ENCODE measurements at regions not wholly inside any gene's neighbourhood (a gene's known extent, or its start where the extent isn't known, plus 50 kb on each side); places are given as distances from the start of the nearest gene placed in this dataset.

DNA sequence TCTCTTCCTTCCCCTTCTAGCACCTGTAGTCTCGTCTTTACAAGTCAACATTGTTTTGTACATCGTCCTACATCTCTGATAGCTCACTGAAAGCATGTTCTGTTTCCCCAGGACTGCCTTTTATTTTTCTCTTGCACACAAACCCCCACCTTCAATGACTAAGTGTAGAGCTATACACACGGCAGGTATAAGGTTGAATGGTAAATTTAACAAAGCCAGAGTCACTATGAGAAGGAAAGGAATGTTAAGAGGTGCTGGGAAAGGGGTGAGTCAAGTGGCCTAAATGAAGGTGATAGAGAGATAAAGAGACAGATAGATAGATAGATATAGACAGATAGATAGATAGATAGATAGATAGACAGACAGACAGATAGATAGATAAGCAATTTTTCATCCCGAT, 134.3 kb upstream of the ATP1B1 start:
- BruUV-seq (replicated peaks): no TSS peak
- Mint-ChIP-seq H3K4me3 (ENCODE audit: low read depth, unreplicated experiment) (no peak overlapping the region), H3K27me3 (ENCODE audit: unreplicated experiment) (no peaks in the 10 kb centered on the region), H3K4me1 (ENCODE audit: low read depth, unreplicated experiment) (peaks cover 20% of the 10 kb centered on the region), H3K36me3 (ENCODE audit: insufficient read depth, unreplicated experiment) (no peaks in the 10 kb centered on the region), H3K9me3 (ENCODE audit: low read depth, unreplicated experiment) (no peaks in the 10 kb centered on the region), H3K27ac (ENCODE audit: unreplicated experiment) (no peak overlapping the region)
- TF ChIP-seq, protein P1, sequence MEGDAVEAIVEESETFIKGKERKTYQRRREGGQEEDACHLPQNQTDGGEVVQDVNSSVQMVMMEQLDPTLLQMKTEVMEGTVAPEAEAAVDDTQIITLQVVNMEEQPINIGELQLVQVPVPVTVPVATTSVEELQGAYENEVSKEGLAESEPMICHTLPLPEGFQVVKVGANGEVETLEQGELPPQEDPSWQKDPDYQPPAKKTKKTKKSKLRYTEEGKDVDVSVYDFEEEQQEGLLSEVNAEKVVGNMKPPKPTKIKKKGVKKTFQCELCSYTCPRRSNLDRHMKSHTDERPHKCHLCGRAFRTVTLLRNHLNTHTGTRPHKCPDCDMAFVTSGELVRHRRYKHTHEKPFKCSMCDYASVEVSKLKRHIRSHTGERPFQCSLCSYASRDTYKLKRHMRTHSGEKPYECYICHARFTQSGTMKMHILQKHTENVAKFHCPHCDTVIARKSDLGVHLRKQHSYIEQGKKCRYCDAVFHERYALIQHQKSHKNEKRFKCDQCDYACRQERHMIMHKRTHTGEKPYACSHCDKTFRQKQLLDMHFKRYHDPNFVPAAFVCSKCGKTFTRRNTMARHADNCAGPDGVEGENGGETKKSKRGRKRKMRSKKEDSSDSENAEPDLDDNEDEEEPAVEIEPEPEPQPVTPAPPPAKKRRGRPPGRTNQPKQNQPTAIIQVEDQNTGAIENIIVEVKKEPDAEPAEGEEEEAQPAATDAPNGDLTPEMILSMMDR (IDR thresholded peaks at IDR 0.05; ENCODE audit: unreplicated experiment): no peak
- intact Hi-C loops (cut with micrococcal nuclease; ENCODE audit: unreplicated experiment): no loop called here
- CTCF ChIA-PET: interaction anchor here (0.7 kb wide), 1 partner anchor 12 kb away, joined by 5 read pairs; no protein-coding TSS in a partner anchor
- no peak for DNase-seq

DNA sequence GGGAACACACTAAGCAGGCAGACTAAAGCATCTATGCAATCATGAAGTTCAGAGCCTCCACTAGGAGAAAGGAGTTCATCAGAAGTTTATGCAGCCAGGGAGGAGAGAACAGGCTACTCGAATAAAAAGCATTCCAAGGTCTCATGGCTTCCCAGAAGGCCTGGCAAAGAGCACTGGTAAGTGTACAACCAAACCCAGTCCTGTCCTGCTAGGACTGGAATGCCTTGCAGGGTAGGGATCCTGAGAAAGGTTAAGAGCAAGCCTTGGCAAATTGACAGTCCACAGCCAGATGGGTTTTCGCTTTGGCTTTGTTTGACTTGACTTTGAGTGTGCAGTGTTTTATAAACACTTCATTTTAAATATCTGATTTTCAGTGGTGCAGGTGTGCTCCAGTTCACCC, 133.6 kb upstream of the ATP1B1 start:
- Mint-ChIP-seq H3K4me1 (ENCODE audit: low read depth, unreplicated experiment) (peaks cover 20% of the 10 kb centered on the region), H3K4me3 (ENCODE audit: low read depth, unreplicated experiment) (no peak overlapping the region), H3K27ac (ENCODE audit: unreplicated experiment) (no peak overlapping the region), H3K36me3 (ENCODE audit: insufficient read depth, unreplicated experiment) (no peaks in the 10 kb centered on the region), H3K9me3 (ENCODE audit: low read depth, unreplicated experiment) (no peaks in the 10 kb centered on the region), H3K27me3 (ENCODE audit: unreplicated experiment) (no peaks in the 10 kb centered on the region)
- no peak for DNase-seq
- CTCF ChIA-PET: no interaction called here
- intact Hi-C loops (cut with micrococcal nuclease; ENCODE audit: unreplicated experiment): no loop called here
- no TSS peak for BruUV-seq (replicated peaks)
- TF ChIP-seq, protein P1 (IDR thresholded peaks at IDR 0.05; ENCODE audit: unreplicated experiment): no peak

DNA sequence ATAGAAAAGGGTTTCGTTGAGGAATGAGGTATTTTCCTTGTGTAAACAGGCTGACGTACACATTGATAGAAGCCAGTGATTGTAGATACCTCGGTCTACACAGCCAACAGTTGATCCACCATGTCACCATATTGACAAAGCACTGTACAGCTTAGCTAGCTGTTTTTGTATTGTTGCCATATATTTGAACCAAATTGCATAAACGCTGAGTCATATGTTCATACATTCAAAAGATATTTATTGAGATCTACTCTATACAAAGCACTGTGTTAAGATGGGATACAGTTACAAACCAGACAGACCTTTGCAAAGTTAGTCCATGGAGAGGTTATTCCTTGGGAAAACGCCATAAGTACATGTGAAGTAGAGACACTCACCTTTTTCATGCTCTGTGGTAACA, 132.4 kb upstream of the ATP1B1 start:
- H3K4me1 Mint-ChIP-seq (ENCODE audit: low read depth, unreplicated experiment): peaks cover 20% of the 10 kb centered on the region
- TF ChIP-seq, protein P1 (IDR thresholded peaks at IDR 0.05; ENCODE audit: unreplicated experiment): no peak
- no peaks in the 10 kb centered on the region for H3K27me3 Mint-ChIP-seq (ENCODE audit: unreplicated experiment)
- H3K9me3 Mint-ChIP-seq (ENCODE audit: low read depth, unreplicated experiment): peaks cover 3% of the 10 kb centered on the region
- DNase-seq: no peak
- no peak overlapping the region for H3K27ac Mint-ChIP-seq (ENCODE audit: unreplicated experiment)
- no peaks in the 10 kb centered on the region for H3K36me3 Mint-ChIP-seq (ENCODE audit: insufficient read depth, unreplicated experiment)
- intact Hi-C loops (cut with micrococcal nuclease; ENCODE audit: unreplicated experiment): no loop called here
- CTCF ChIA-PET: no interaction called here
- BruUV-seq (replicated peaks): no TSS peak
- no peak overlapping the region for H3K4me3 Mint-ChIP-seq (ENCODE audit: low read depth, unreplicated experiment)

DNA sequence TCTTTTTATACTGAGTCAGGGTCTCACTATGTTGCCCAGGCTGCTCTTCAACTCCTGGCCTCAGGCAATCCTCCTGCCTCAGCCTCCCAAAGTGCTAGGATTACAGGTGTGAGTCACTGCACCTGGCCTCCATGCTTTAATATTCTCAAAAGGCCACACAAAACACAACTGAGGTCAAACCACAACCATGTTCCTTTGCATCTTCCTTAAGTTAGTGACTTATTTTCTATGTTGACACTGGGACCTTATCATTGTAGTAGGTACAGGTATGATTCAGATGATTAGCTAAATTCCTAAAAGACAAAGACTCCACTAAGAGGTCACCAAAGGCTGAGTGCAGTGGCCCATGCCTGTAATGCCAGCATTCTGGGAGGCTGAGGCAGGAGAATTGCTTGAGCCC, 131.9 kb upstream of the ATP1B1 start:
- intact Hi-C loops (cut with micrococcal nuclease; ENCODE audit: unreplicated experiment): no loop called here
- peak; percentile 9 for DNase-seq
- CTCF ChIA-PET: no interaction called here
- peaks cover 20% of the 10 kb centered on the region for H3K4me1 Mint-ChIP-seq (ENCODE audit: low read depth, unreplicated experiment)
- H3K9me3 Mint-ChIP-seq (ENCODE audit: low read depth, unreplicated experiment): peaks cover 6% of the 10 kb centered on the region
- no TSS peak for BruUV-seq (replicated peaks)
- TF ChIP-seq, protein P1 (IDR thresholded peaks at IDR 0.05; ENCODE audit: unreplicated experiment): no peak
- H3K36me3 Mint-ChIP-seq (ENCODE audit: insufficient read depth, unreplicated experiment): no peaks in the 10 kb centered on the region
- no peak overlapping the region for H3K4me3 Mint-ChIP-seq (ENCODE audit: low read depth, unreplicated experiment)
- no peak overlapping the region for H3K27ac Mint-ChIP-seq (ENCODE audit: unreplicated experiment)
- no peaks in the 10 kb centered on the region for H3K27me3 Mint-ChIP-seq (ENCODE audit: unreplicated experiment)

All from Calu3 (cell line).